NB4 (cell line): ENCODE measurements at regions not wholly inside any gene's neighbourhood (a gene's known extent, or its start where the extent isn't known, plus 50 kb on each side); places are given as distances from the start of the nearest gene placed in this dataset.

Experiments used
- MYC ChIP-seq: IDR thresholded peaks from 2 replicates; pipeline ENCODE4 v1.6.1; 2011; ENCODE audit warnings: low read depth, low read length
- TF ChIP-seq, protein P1 (sequence below): IDR thresholded peaks from one replicate; pipeline ENCODE4 v1.5.1; 2012; ENCODE audit warnings: low read depth, low read length
- TF ChIP-seq, protein P2 (sequence below): IDR thresholded peaks from 2 replicates; pipeline ENCODE4 v1.6.1; 2011; ENCODE audit warnings: low read depth, low read length

DNA sequence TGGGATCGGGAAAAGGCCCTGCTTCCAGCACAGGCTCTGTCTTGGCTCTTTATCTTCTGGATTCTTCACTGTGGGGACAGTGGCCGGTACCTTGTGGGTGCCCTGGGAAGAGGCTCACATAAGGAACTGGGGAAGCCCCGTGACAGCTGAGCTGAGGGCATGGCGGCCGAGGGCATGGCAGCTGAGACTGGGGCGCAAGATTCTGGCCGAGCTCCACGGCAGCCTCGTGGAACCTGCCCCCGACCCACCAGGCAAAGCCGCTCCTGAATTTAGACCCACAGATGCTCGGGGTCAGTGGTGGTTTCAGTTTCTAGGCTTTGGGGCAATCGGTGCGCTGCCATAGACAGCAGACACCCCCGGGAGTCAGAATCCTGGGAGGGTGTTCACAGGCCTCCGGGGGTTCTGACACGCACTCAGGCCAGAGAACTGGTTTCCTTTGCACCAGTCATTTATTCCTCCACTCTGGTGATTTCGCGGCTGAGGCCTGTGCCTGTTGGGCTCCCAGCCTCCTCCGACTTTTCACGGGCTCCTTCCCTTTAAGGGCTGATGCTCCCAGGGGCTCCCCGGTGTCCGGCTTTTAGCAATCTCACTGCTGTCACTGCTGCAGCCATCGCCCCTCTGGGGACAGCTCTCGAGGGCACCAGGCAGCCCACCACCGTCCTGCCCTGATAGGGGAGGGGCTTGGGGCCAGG lies 117.6 kb downstream of the TEX29 start:
- TF ChIP-seq, protein P1, sequence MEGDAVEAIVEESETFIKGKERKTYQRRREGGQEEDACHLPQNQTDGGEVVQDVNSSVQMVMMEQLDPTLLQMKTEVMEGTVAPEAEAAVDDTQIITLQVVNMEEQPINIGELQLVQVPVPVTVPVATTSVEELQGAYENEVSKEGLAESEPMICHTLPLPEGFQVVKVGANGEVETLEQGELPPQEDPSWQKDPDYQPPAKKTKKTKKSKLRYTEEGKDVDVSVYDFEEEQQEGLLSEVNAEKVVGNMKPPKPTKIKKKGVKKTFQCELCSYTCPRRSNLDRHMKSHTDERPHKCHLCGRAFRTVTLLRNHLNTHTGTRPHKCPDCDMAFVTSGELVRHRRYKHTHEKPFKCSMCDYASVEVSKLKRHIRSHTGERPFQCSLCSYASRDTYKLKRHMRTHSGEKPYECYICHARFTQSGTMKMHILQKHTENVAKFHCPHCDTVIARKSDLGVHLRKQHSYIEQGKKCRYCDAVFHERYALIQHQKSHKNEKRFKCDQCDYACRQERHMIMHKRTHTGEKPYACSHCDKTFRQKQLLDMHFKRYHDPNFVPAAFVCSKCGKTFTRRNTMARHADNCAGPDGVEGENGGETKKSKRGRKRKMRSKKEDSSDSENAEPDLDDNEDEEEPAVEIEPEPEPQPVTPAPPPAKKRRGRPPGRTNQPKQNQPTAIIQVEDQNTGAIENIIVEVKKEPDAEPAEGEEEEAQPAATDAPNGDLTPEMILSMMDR: no peak
- TF ChIP-seq MYC: no peak
- TF ChIP-seq, protein P2, sequence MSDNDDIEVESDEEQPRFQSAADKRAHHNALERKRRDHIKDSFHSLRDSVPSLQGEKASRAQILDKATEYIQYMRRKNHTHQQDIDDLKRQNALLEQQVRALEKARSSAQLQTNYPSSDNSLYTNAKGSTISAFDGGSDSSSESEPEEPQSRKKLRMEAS: no peak
